Stimulated activated CD8-positive, alpha-beta memory T cell treated with anti-CD3 and anti-CD28 coated beads, Interleukin-12 subunit alpha, Interleukin-12 subunit beta, amount 100 ng/mL, for 4 hours (primary cell): ENCODE measurements at regions not wholly inside any gene's neighbourhood (a gene's known extent, or its start where the extent isn't known, plus 50 kb on each side); places are given as distances from the start of the nearest gene placed in this dataset.

ENCODE experiments used
- DNase-seq: peaks from one replicate; pipeline ENCODE4 v3.0.0-alpha.2; 2020; ENCODE audit warnings: low read depth

DNA sequence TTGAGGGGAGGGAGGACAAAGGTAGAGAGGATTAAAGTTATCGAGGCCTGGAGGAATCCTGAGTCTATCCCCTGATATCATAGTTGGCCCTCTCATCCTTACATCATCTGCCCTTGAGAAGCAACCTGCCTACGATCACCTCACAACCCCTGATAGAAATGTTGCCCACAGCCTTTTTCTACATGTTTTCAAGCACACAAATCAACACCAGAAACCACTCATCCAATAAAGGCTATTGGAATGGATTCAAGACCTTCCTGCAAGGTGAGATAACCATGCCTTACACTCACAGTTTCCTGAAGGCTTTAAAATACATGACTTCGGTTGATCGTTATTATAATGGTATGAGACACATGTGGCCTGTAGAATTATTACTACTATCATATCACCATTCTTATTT is 175.7 kb upstream of the EGLN3 start:
- no peak for DNase-seq

DNA sequence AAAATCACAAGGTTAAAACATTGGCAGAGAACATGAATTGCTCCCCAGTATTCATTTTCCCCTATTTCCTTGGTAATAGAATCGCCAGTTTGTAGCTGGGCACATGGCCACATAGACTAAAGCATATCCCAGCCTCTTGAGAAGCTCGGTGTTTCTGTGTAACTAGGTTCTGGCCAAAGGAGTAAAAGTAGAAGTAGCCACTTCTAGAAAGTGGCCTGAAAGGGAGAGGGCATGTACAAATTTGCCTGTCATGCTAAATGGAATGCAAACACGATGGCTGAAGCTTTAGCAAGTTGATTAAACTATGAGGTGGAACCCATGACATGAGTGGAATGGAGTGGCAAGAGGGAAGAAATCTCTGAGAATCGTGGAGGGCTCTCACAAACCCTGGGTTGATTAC is 173.7 kb upstream of the EGLN3 start:
- no peak for DNase-seq

DNA sequence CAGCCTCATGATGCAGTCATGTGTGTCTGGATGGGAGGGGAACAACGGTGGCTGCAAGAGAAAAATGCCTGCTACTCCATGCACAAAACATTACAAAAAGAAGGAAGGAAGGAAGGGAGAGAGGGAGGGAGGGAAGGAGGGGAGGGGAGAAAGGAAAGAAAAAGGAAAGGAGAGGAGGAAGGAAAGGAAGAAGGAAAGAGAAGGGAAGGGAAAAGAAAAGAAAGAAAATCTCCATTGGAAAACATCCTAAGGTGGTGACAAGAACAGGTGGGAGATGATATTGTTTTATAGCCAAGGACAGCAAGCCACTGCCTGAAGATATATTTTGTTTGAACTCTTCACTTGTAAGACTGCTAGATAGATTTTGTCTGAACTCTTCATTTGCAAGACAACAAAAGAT is 171.8 kb upstream of the EGLN3 start:
- no peak for DNase-seq

DNA sequence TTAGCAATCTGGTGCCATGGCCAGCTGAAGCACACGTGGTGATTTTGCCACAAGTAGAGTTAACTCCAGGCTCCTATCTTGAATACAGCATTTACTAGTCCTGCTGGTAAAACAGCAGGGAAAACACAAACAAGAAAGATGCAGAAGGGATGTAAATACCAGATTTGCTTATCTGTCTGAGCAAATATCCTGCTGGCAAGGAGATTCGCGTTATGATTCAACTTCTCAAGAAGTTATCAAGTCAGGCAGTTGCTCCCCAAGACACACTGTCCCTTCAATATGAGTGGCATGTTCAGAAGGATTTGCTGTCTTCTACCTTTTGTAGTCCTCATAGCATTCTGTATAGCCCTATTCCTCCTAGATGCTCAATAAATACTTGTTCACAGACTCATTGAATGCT is 171.2 kb upstream of the EGLN3 start:
- no peak for DNase-seq

DNA sequence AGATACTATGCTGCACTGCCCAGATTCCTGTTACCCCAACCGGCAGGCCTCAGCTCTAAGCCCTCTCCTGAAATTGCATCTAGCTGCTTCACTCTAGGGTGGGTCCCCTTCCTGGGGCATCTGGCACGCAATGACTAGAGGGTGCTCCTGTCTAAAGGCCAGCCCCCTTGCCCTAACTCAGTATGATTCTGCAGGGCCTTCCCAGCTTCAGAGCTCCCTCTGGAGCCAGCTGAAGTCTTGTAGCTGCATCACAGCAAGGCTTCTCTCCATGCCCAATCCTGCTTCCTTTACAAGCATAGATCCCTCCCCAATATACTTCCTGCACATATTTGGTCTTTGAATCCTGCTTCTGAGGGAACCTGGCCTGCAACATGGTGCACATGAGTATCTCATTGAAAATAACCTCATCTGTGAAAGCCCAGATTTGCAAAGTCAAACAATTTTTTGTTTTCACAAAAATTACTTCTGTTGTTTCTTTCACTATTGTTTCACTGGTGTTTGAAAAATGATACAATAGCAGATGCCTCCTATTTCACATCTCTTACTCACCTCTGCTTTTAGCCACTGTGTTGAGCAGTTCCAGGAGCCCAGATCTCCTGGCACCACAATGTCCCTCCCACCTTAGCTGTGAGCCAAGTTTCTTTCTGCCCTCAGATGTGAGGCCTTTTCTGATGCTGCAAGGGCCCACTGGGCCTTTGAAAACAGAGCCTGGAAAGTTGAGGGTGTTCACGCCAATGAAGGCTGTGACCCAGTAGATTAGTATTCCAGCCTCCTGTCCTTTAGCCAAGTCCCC is 169.5 kb upstream of the EGLN3 start:
- DNase-seq: no peak

DNA sequence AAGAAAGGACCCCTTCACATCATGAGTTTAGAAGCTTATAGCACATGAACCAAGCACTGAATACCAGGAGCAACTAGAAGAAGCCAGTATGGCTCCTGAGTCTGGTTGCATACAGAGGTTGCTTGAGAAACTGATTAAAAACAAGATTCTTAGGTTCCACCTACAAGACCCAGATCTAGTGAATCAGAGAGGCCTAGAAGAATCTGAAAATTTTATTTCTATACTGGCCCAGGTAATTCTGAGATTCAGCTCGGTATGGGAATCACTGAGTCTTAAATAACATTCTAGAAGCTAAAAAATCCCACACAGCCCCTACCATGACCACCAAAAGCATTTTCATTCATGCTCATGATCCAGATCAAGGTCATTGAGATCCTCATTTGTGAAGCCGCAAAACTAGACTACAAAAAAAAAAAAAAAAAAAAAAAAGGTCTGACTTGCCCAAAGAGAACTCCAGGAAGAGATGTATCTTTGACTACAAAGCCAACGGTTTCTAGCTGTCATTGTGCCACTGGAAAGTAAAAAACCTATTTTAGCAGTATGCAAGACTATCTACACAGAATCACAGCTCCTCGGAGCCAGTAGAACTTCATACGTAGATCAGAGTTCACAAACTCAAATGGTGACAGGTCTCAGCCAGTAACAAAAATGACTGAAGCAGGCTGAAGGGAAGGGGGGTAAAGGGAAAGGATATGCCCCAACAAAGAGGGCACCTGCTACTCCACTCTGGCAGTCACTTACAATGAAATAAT is 168.4 kb upstream of the EGLN3 start:
- no peak for DNase-seq

DNA sequence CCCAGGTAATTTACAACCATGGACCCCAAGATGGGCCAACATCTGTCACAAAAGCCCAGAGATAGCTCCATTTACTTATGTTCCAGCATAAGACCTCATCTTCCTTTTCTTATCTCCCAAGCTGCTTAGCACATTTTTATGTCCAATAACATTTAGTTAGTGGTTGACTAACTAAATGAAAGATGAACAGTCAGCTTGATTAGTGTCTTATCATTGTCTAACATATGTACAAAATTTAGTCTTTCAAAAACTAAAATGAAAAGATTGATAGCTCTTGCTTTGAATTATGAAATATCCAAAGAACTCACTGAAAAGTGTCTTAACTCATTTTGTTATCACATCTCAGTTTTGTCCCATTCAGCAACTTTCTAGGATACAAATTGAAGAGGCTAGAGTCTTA is 163.1 kb upstream of the EGLN3 start:
- DNase-seq: no peak

DNA sequence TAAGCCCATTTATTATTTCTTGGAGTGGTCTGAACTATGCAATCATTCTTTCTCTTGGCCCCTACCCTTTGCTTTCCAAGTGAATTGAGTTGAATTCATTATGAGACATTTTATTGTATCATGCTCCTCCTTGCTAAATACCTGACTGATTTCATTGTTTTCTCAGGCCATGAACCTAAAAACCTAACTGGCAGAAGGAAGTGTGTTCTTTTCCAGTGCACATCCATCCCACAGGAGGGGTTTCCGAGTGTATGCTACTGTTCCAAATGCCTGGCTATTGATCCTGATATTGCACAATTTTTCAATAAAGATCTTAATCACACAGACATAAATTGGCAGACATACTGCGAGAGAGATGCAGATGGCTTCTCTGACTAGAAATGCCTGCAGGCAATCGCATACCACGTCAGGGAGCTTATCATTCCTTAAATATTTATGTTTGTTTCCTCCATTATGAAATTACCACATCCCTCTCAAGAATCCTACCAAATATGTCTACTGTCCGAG is 162.2 kb upstream of the EGLN3 start:
- DNase-seq: no peak

DNA sequence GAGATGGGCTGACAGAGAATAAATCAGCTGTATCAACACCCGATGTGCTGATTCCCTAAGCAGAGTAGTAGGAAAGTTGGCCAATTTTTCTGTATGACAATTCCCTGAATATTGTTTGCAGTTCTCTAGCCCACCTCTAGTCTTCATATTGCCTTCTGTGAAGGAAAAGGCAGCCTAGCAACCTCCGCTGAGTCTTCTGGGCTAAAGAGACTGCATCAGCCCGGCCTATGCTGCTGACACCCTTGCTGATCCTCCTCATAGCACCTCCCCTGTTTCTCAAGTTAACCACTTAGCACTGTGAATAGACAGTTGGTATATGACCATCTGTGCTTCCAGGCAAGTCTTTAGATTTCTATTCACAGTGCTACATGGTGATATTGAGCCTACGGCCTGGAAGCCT is 161.1 kb upstream of the EGLN3 start:
- DNase-seq: no peak

DNA sequence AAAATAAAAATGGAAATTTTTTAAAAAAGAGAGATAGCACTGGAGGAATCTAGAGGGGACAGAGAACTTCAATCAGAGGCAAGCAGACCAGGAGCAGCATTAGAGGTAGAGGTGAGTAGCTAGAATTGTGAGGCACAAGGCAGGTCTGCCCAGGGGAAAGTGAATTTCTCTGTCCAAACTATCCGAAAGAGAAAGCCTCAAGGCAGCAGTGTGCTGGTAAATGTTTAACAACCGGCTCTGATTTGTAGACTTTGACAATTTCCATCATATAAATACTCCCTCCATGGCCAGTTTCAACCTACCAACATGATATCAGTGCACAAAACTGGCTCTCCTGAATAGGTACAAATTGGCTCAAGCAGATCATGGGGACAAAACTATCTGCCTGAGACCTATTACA is 160.6 kb upstream of the EGLN3 start:
- DNase-seq: no peak

DNA sequence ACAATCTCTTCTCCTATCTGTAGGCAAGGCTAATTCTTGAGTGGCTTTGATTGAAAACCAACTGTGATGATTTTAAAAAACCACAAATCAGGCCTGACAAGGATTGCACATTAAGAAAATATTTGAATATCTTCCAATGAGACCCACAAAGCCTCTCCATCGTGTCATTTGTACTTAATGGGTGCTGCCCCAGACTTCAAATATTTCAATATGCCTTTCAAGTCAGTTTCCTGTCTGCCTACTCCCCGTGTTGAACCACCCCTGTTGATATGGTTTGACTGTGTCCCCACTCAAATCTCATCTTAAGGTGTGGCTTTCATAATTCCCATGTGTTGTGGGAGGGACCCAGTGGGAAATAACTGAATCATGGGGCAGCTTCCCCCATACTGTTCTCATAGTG is 159.7 kb upstream of the EGLN3 start:
- no peak for DNase-seq

DNA sequence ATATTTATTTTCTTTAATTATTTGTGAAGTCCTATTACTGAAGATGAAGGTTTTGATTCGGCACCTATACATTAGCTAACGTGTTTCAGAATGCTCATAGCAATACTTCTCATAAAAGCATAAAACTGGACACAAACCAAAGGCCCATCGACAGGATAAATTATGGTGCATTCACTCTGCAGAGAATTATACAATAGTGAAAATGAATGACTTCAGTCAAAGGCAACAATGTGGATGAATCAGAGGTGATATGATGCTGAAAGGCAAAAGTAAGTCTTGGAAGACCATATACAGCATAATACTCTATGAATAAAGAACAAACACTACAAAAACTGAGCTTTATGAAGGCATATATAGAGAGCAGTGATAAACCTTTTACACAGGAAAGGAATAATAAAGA is 156.6 kb upstream of the EGLN3 start:
- no peak for DNase-seq

DNA sequence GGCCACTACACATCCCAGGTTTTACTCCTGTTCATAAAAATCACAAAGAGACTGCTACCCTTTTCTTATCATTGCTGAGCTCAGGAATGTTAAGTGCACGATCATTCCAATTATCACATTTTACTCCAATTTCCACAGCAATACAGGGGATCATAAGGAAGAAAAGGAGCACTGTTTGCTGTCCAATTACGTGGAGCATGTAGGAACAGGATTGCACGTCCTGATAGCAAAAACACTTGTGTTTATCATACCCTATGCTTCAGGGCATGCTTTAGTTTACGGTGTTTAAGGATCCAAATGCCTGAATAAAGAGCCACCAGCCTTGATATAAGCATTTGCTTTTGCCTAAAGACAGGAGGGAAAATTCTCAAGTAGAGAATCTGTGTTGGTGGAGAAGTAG is 155.4 kb upstream of the EGLN3 start:
- no peak for DNase-seq

DNA sequence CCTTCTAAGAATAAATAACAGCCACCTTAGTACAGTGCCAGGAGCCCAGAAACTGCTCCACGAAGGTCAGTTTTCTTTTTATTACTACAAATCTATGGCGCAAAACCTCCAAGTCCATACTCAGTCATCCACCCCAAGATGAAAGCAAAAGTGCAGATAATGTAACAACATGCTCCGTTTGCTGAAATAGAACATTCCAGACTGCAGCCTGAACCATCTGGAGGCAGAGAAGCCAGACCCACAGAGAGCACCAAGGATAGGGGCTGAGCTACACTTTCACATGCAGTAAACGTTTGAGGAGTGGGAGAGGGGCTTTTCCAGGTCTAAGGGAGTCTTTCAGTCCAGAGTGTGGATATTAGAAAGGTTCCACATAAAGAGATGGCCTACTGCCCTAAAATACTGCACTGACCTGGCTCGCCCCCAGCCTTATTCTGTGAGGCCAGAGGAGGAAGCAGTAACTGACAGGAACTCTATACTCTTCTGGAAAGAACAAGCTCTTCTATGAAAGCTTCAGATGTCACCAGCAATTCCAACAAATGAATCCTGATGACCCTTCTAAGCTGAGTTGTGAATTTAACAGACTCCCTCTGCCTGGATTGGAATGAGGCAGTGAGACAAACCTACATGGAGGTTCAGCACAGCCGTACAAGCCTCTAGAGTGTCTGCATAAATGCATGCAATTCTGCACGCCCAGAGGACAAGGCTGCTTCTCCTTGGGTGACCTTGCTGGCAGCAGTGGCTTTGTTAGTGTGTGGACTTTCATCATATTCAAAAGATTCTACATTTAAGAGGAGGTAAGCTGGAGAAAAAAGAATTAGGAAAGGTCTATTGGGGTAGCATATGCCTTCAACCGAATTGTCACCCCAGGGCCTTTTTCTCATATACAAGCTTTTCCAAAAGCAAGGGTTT is 153.9 kb upstream of the EGLN3 start:
- DNase-seq: no peak

DNA sequence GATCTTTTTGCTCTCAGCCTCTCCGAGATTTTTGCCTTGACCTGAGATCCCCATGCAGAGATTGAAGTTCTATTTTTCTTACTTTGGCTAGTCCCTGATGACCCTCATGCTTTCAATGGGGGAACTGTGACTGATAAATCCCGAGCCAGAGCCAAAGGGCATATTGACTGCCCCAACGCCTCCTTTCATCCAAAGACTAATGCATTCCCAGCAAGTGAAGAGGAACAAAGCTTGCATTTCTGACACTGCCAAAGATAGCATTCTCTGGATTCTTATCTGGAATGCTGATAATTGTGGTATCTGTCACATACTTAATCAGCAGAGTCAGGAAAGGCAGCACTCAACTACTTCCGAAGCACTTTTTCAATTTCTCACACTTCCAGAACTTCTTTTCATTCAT is 152.3 kb upstream of the EGLN3 start:
- DNase-seq: no peak

DNA sequence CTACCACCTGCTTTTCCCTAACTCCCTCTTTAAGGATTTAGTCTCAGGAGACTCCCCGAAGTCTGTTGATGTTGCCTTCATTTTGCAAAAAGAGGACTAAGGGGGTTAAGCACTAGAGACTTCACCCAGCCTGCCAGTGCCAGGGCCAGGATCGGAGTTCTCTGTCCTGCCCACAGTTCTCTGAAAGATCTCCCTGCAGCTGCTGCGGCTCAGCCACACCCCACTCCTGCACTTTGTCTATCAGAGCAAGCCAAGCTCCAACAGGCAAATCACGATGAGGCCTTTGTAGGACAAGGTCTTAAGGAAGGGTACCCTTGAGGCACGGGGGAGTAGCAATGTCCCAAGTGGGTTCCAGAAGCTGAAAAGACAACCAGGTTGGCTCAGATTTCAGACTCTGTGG is 148.8 kb upstream of the EGLN3 start:
- DNase-seq: no peak

DNA sequence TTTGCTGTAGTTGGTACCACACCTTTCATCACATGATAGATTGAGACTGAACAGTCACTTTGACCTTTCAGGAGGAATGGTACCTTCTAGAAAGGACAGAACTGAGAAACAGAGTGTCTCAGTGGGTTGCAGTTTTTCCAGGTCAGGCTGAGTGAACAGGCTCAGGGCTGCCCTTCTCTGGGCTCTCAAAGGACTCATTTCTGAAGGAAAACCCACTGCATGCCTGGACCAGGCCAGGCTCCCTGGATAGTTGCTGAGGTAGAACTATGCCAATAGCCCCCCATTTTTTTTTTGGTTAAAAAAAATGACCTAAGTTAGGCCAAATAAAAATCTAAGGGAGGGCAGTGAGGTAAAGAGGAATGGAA is 148.1 kb upstream of the EGLN3 start:
- DNase-seq: no peak

DNA sequence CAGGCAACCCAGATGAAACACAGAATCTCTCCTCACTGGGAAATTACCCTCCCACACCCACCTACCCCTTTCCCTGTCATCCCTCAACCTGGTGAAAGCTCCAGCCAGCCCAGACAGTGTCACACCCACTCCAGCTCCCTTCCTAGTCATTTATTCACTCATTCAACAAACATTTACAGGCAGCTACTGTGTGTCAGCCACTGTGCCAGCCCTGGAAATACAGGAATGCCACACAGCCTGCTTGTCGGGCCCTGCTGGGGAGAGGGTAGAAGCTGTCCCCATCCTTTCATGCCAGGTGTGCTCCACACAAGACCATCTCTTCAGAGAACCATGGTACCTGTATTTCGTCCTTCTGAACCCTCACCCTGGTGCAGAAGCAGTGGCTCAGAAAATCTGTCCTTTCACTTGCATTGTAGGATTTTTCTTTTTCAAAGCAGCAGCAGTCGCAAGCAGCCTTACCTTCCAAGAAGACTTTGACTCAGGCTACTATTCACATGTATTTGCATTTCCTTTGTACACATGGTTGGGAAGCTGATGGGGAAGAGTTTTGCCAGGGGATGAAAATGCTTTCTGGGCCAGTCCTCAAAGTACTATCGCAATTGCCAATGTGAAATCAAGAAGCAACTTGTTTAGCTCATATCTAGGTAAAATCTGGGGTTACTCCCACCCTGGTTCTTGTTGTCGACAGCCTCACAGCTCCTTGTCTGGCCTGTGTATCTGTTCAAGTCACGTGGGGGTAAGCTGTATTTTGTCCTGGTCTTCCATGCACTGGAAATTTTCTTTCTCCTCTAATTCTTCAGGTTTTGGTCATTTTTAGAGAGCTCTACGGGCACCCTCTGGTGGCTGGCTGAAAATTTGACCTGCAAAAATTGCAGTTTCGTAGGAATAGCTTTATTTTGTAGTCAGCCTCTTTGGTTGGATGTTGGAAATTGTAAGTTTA is 147.4 kb upstream of the EGLN3 start:
- DNase-seq: no peak

DNA sequence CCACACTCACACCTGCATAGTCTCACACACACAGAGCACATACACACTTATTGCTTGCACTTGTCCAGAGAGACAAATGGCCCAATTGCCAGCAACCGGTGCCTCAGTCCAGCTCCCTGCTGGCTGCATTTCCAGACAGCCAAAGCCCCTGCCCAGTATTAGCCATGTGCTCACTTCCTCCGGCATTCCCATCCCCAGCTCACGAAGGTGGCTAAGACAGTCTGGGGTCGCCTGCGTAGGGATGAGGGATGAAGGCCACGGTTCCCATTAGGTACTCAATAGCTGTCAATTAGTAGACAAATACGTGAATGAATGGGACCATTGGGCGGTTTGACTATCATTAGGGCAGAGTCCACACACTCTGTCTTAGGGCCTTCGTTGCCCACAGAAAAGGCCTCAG is 146.8 kb upstream of the EGLN3 start:
- DNase-seq: no peak

DNA sequence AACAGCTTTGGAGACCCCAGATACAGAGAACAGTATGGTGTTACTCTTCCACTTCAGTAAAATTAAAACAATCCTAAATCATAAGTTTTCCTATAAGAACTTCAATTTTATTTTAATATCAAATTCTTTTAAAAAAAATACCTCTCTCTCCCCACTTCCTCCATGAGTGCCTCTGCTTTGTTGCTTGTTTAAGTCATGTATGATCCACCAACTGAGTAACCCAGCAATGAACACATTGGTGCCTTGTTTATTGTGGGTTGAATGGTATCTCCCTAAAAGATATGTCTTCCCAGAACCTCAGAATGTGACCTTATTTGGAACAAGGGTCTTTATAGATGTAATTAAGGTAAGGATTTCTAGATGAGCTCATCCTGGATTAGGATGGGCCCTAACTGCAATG is 143.5 kb upstream of the EGLN3 start:
- no peak for DNase-seq

DNA sequence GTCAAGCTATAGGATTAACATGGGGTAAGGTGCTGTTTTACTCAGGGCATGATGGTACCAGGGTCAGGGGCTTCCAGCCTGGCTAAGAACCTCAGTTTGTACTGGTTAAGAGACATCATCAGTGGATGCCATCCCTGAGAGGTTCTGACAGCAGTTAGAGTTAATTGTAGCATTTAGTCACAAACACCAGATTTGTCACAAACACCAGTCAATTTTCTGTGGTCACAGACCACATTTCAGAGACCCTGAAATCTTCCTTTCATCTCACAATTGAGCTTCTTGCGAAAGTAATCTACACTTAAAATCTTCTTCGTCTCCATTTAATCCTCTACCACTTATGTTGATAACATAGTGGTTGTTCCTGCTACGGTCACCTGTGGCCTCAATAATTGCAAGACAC is 143.0 kb upstream of the EGLN3 start:
- DNase-seq: no peak

DNA sequence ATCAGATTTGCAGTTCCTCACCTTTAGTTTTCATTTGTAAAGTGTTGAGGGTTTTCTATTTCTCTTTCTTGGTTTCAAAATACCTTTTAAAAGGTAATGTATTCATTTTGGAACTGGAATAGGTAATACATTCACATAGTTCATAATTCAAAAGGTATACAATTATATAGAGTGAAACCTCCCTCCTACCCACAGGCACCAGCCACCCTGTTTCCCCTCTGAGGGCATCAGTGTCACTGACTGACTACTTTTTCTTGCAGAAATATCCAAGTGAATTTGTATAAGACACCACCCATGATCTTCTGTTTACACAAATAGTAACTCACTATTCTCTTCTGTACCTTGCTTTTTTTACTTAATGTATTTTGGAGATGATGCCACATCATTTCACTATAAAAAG is 139.6 kb upstream of the EGLN3 start:
- no peak for DNase-seq
